ENCODE measurements at regions not wholly inside any gene's neighbourhood (a gene's known extent, or its start where the extent isn't known, plus 50 kb on each side); places are given as distances from the start of the nearest gene placed in this dataset.

- no peak for ATAC-seq
- no peaks in the 10 kb centered on the region for H3K9me3 ChIP-seq
- WGBS, 2 donors: 48 to 63% methylated on average over 2 of the region's 2 CpGs
- no peaks in the 10 kb centered on the region for H3K36me3 ChIP-seq (replicated peaks in 1 of 2; ENCODE audit: insufficient read depth in 1 of 2, low read depth in 2 of 2)
- H3K4me3 ChIP-seq: no peak overlapping the region
- H3K27me3 ChIP-seq: no peaks in the 10 kb centered on the region
- no peak overlapping the region for H3K27ac ChIP-seq
- TF ChIP-seq POLR2A (IDR thresholded peaks at IDR 0.05) (no peak), CTCF (IDR thresholded peaks at IDR 0.05) (no peak)
- DNase-seq: no peak
- H3K4me1 ChIP-seq: no peaks in the 10 kb centered on the region
- intact Hi-C loops (cut with DNase I): no loop called here
Measured at GRCh38 chr7:79810916-79811315, 323.7 kb upstream of the GNAI1 start.

GRCh38 chr7:79806161-79806734 lies 328.4 kb upstream of the GNAI1 start:
- DNase-seq (no peak), ATAC-seq (no peak)
- H3K4me1 ChIP-seq: no peaks in the 10 kb centered on the region
- 29% methylated on average over 6 of the region's 6 CpGs for WGBS, 2 donors
- no peak overlapping the region for H3K4me3 ChIP-seq
- intact Hi-C loops (cut with DNase I): no loop called here
- H3K36me3 ChIP-seq (replicated peaks in 1 of 2; ENCODE audit: insufficient read depth in 1 of 2, low read depth in 2 of 2): no peaks in the 10 kb centered on the region
- no peaks in the 10 kb centered on the region for H3K27me3 ChIP-seq
- H3K27ac ChIP-seq: no peak overlapping the region
- no peak for TF ChIP-seq POLR2A (IDR thresholded peaks at IDR 0.05)
- TF ChIP-seq CTCF (IDR thresholded peaks at IDR 0.05): no peak
- no peaks in the 10 kb centered on the region for H3K9me3 ChIP-seq

- intact Hi-C loops (cut with DNase I): no loop called here
- no peak overlapping the region for H3K4me3 ChIP-seq
- no peaks in the 10 kb centered on the region for H3K27me3 ChIP-seq
- WGBS, 2 donors: 34 to 53% methylated on average over 6 of the region's 6 CpGs
- TF ChIP-seq POLR2A (IDR thresholded peaks at IDR 0.05): no peak
- TF ChIP-seq CTCF (IDR thresholded peaks at IDR 0.05): no peak
- no peaks in the 10 kb centered on the region for H3K9me3 ChIP-seq
- no peaks in the 10 kb centered on the region for H3K36me3 ChIP-seq (replicated peaks in 1 of 2; ENCODE audit: insufficient read depth in 1 of 2, low read depth in 2 of 2)
- no peaks in the 10 kb centered on the region for H3K4me1 ChIP-seq
- ATAC-seq: no peak
- DNase-seq: no peak
- no peak overlapping the region for H3K27ac ChIP-seq
Measured at GRCh38 chr7:79790656-79791262, 337.3 kb upstream of the MAGI2 start.

- intact Hi-C loops (cut with DNase I): no loop called here
- no peak overlapping the region for H3K4me3 ChIP-seq
- ATAC-seq: no peak
- TF ChIP-seq POLR2A (IDR thresholded peaks at IDR 0.05): no peak
- TF ChIP-seq CTCF (IDR thresholded peaks at IDR 0.05): no peak
- H3K36me3 ChIP-seq (replicated peaks in 1 of 2; ENCODE audit: insufficient read depth in 1 of 2, low read depth in 2 of 2): no peaks in the 10 kb centered on the region
- H3K27me3 ChIP-seq: no peaks in the 10 kb centered on the region
- DNase-seq: no peak
- WGBS, 2 donors: 33 to 36% methylated on average over 2 of the region's 2 CpGs
- H3K27ac ChIP-seq: no peak overlapping the region
- no peaks in the 10 kb centered on the region for H3K4me1 ChIP-seq
- no peaks in the 10 kb centered on the region for H3K9me3 ChIP-seq
Measured at GRCh38 chr7:79789584-79790345, 336.3 kb upstream of the MAGI2 start.
